Smooth muscle cell (in vitro differentiated cells): ENCODE measurements at regions not wholly inside any gene's neighbourhood (a gene's known extent, or its start where the extent isn't known, plus 50 kb on each side); places are given as distances from the start of the nearest gene placed in this dataset.
"Not testable (repeated sequence)": the region's sequence is repeated elsewhere in the genome, so short reads cannot be mapped to it uniquely, and the experiment has no call there.

Experiments used
- DNase-seq: peaks from one replicate; lab custom pipeline; 2025; ENCODE audit not compliant: unreplicated experiment; lab: John Stamatoyannopoulos, UW
- H2AFZ ChIP-seq: fragments of 200-600 bp; sonication (generic); 2 replicates; pipeline ENCODE4 v1.6.0; 2016; ENCODE audit warnings: antibody characterized with exemption, low read depth, mild to moderate bottlenecking
- H3F3A ChIP-seq: fragments of 200-600 bp; sonication (generic); 2 replicates; pipeline ENCODE4 v1.6.0; 2017; ENCODE audit warnings: antibody characterized with exemption, low read depth
- H3K27ac ChIP-seq: fragments of 200-600 bp; sonication (generic); 2 replicates; pipeline ENCODE4 v1.5.1; 2016; ENCODE audit warnings: low read depth, mild to moderate bottlenecking
- H3K27me3 ChIP-seq: fragments of 200-600 bp; sonication (generic); 2 replicates; pipeline ENCODE4 v1.6.1; 2016; ENCODE audit warnings: low read depth, mild to moderate bottlenecking
- H3K36me3 ChIP-seq: fragments of 200-600 bp; sonication (generic); 2 replicates; pipeline ENCODE4 v1.5.1; 2016; ENCODE audit warnings: low read depth
- H3K4me1 ChIP-seq: fragments of 200-600 bp; sonication (generic); 2 replicates; pipeline ENCODE4 v1.5.1; 2016; ENCODE audit warnings: low read depth
- H3K4me2 ChIP-seq: fragments of 200-600 bp; sonication (generic); 2 replicates; pipeline ENCODE4 v1.6.0; 2016; ENCODE audit warnings: mild to moderate bottlenecking
- H3K4me3 ChIP-seq: fragments of 200-600 bp; sonication (generic); 2 replicates; pipeline ENCODE4 v1.5.1; 2016; ENCODE audit warnings: mild to moderate bottlenecking
- H3K79me2 ChIP-seq: fragments of 200-600 bp; sonication (generic); 2 replicates; pipeline ENCODE4 v1.6.0; 2016; ENCODE audit warnings: low read depth, mild to moderate bottlenecking
- H3K9ac ChIP-seq: fragments of 200-600 bp; sonication (generic); 2 replicates; pipeline ENCODE4 v1.6.0; 2016; ENCODE audit warnings: low read depth
- H3K9me3 ChIP-seq: fragments of 200-600 bp; sonication (generic); replicated peaks from 2 replicates; pipeline ENCODE4 v1.5.1; 2016; ENCODE audit warnings: low read depth
- H4K20me1 ChIP-seq: fragments of 200-600 bp; sonication (generic); 2 replicates; pipeline ENCODE4 v1.6.0; 2016; ENCODE audit warnings: low read depth
- WGBS: methylation state at CpG from one replicate; pipeline ENCODE4 v1.1.7; 2016; ENCODE audit warnings: low lambda C conversion rate; 5-methylcytosine and 5-hydroxymethylcytosine counted together
- TF ChIP-seq, protein P1 (sequence below): fragments of 200-600 bp; sonication (generic); IDR thresholded peaks from 2 replicates; pipeline ENCODE4 v1.5.1; 2017; ENCODE audit warnings: borderline replicate concordance, mild to moderate bottlenecking, antibody characterized with exemption; ENCODE audit not compliant: insufficient read depth, poor library complexity, severe bottlenecking

DNA sequence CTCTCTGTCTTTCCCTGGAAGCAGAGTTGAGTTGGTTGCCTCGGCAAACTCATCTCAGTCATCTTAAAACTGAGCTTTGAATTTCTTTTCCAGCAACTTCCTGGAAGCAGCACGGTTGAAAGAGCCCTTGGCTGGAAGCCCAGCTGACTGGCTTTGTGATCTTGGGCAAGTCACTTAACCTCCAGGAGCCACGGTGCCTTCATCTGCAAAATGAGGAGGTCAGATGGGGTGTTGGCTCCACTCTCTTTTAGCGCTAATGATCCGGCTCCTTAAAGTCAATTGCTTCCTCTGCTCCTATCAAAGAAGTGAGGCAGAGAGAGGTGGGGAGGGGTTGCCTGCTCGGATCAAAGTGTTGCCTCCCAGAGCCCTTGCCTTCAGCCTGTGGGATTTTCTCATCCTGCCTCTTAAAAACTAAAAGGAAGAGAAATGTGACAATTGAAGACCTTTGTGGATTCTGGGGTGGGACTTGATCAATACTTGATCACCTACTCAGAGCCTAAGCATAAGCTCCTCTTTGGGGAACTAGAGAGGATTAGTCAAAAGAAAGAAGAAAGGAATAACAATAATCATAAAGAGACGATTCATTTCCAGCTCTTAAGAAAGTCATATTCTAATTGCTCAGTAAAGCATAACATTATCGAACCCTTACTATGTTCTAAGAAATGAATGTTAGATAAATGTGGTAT, 86.6 kb downstream of the MYCN start:
- H3K4me2 ChIP-seq: no peak overlapping the region
- no peak overlapping the region for H2AFZ ChIP-seq
- peaks cover 20% of the 10 kb centered on the region for H3K4me1 ChIP-seq
- H3F3A ChIP-seq: no peaks in the 10 kb centered on the region
- TF ChIP-seq, protein P1, sequence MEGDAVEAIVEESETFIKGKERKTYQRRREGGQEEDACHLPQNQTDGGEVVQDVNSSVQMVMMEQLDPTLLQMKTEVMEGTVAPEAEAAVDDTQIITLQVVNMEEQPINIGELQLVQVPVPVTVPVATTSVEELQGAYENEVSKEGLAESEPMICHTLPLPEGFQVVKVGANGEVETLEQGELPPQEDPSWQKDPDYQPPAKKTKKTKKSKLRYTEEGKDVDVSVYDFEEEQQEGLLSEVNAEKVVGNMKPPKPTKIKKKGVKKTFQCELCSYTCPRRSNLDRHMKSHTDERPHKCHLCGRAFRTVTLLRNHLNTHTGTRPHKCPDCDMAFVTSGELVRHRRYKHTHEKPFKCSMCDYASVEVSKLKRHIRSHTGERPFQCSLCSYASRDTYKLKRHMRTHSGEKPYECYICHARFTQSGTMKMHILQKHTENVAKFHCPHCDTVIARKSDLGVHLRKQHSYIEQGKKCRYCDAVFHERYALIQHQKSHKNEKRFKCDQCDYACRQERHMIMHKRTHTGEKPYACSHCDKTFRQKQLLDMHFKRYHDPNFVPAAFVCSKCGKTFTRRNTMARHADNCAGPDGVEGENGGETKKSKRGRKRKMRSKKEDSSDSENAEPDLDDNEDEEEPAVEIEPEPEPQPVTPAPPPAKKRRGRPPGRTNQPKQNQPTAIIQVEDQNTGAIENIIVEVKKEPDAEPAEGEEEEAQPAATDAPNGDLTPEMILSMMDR: no peak
- H3K4me3 ChIP-seq: no peak overlapping the region
- H3K27ac ChIP-seq: no peak overlapping the region
- peaks cover 3% of the 10 kb centered on the region for H3K27me3 ChIP-seq
- no peaks in the 10 kb centered on the region for H4K20me1 ChIP-seq
- DNase-seq: no peak
- WGBS: 56% methylated on average over 8 of the region's 8 CpGs
- H3K79me2 ChIP-seq: no peaks in the 10 kb centered on the region
- no peak overlapping the region for H3K9ac ChIP-seq
- H3K9me3 ChIP-seq: no peaks in the 10 kb centered on the region
- H3K36me3 ChIP-seq: no peaks in the 10 kb centered on the region

DNA sequence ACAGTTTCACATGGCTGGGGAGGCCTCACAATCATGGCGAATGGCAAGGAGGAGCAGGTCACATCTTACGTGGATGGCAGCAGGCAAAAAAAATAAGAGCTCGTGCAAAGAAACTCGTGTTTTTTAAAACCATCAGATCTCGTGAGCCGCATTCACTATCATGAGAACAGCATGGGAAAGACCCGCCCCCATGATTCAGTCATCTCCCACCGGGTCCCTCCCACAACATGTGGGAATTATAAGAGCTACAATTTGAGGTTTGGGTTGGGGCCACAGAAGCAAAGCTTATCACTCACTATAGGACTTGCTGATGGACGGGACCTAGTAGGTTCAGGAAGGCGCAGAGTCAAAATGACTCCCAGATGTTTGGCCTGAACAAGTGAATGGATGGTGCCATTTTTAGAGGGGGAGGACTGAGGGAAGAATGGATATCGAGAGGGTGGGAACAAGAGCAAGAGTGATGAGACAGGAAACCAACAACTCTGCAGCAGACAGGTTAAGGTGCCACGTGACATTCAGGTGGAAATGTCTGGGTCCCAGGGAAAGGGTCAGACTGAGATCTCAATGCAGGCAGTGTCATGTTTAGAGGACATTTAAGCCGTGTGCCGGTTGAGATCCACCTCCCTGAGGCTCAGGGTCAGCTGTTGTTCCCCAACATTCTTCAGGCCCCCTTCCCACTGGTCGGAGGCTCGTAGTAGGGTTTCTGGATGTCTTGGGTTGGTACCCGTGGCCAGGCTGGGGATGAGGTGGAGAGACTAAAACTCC, 85.7 kb downstream of the MYCN start:
- no peak overlapping the region for H3K4me3 ChIP-seq
- no peaks in the 10 kb centered on the region for H3K79me2 ChIP-seq
- H3K27me3 ChIP-seq: peaks cover 3% of the 10 kb centered on the region
- no peak overlapping the region for H3K4me2 ChIP-seq
- H3K9ac ChIP-seq: no peak overlapping the region
- H3K9me3 ChIP-seq: no peaks in the 10 kb centered on the region
- no peak for DNase-seq
- no peaks in the 10 kb centered on the region for H4K20me1 ChIP-seq
- 89% methylated on average over 17 of the region's 17 CpGs for WGBS
- H2AFZ ChIP-seq: no peak overlapping the region
- H3K27ac ChIP-seq: no peak overlapping the region
- no peaks in the 10 kb centered on the region for H3F3A ChIP-seq
- TF ChIP-seq, protein P1: no peak
- H3K4me1 ChIP-seq: peaks cover 12% of the 10 kb centered on the region
- no peaks in the 10 kb centered on the region for H3K36me3 ChIP-seq

DNA sequence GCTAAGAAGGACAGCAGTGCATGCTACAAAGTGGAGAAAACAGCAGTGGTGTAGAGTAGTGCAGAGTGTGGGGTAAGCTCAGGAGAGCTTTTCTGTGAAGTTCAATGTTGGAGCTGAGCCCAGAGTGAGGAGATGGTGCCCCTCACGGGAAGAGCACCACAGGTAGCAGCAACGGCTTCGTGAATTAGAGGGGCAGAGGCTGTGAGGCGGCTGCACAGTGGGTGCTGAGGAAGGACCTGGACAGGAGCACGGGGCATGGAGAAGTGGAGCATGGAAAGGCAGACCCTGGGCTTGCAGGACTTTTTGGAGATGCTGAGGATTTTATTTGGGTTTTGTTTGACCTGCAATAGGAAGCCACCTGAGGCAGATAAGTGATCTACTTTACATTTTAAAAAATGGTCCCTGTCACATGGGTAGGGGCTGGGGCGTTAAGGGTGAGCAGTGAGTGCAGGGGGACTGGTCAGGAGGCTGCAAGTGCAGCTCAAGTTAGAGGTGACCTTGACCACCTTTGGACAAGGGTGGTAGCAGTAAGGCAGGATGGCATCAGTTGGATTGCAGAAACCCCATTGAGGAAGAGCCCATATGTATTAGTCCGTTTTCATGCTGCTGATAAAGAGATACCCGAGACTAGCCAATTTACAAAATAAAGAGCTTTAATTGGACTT, 85.0 kb downstream of the MYCN start:
- Histone ChIP-seq H3K9ac (no peak overlapping the region), H3K79me2 (no peaks in the 10 kb centered on the region), H3K4me2 (no peak overlapping the region), H3F3A (no peaks in the 10 kb centered on the region), H3K4me1 (peaks cover 6% of the 10 kb centered on the region), H3K27me3 (peaks cover 3% of the 10 kb centered on the region), H3K36me3 (no peaks in the 10 kb centered on the region), H3K4me3 (no peak overlapping the region), H4K20me1 (no peaks in the 10 kb centered on the region), H2AFZ (no peak overlapping the region), H3K9me3 (no peaks in the 10 kb centered on the region), H3K27ac (no peak overlapping the region)
- DNase-seq: no peak
- WGBS: 77% methylated on average over 8 of the region's 8 CpGs
- TF ChIP-seq, protein P1: no peak

DNA sequence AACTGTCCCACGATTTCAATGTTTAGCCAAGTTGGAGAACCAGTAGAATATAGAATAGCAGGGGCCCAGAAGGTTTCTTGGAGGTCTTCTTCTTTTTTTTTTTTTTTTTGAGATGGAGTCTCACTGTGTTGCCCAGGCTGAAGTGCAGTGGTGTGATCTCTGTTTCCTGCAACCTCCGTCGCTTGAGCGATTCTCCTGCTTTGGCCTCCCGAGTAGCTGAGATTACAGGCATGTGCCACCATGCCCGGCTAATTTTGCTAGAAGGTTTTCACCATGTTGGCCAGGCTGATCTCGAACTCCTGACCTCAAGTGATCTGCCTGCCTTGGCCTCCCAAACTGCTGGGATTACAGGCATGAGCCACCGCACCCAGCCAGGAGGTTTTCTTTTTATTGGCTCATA, 84.3 kb downstream of the MYCN start:
- not testable (repeated sequence) for H3F3A ChIP-seq, H3K27me3 ChIP-seq, H3K4me3 ChIP-seq, H3K4me1 ChIP-seq, H3K79me2 ChIP-seq, DNase-seq, H2AFZ ChIP-seq, H3K4me2 ChIP-seq, H3K36me3 ChIP-seq, H4K20me1 ChIP-seq, H3K9me3 ChIP-seq, H3K27ac ChIP-seq, H3K9ac ChIP-seq
- WGBS: 85% methylated on average over 8 of the region's 8 CpGs
